HG03066 (cell line): ENCODE measurements at regions not wholly inside any gene's neighbourhood (a gene's known extent, or its start where the extent isn't known, plus 50 kb on each side); places are given as distances from the start of the nearest gene placed in this dataset.

Source experiments
- ATAC-seq: cut with Tn5 transposase; IDR thresholded peaks from one replicate; pipeline ENCODE4 v1.9.1; 2021; ENCODE audit warnings: low read depth; ENCODE audit not compliant: unreplicated experiment

GRCh38 chr6:21648475-21649050 is 55.0 kb downstream of the SOX4 start:
- no peak for ATAC-seq

- no peak for ATAC-seq
Observed at GRCh38 chr6:21653323-21653722, 59.8 kb downstream of the SOX4 start.

- ATAC-seq = no peak
Observed at GRCh38 chr6:21653905-21654304, 60.4 kb downstream of the SOX4 start.

GRCh38 chr6:21654361-21654760 is 60.8 kb downstream of the SOX4 start:
- no peak for ATAC-seq

GRCh38 chr6:21663966-21664313 is 70.4 kb downstream of the SOX4 start:
- no peak for ATAC-seq

- no peak for ATAC-seq
Observed at GRCh38 chr6:21664314-21665109, 71.0 kb downstream of the SOX4 start.

GRCh38 chr6:21665110-21665391 is 71.5 kb downstream of the SOX4 start:
- no peak for ATAC-seq

GRCh38 chr6:21665392-21666200 is 72.0 kb downstream of the SOX4 start:
- no peak for ATAC-seq

GRCh38 chr6:21666201-21666691 is 72.7 kb downstream of the SOX4 start:
- ATAC-seq = no peak

GRCh38 chr6:21666853-21667681 is 73.5 kb downstream of the SOX4 start:
- no peak for ATAC-seq

GRCh38 chr6:21668795-21669194 is 75.2 kb downstream of the SOX4 start:
- ATAC-seq = no peak

- ATAC-seq = no peak
Observed at GRCh38 chr6:21676769-21677168, 83.2 kb downstream of the SOX4 start.

- no peak for ATAC-seq
Observed at GRCh38 chr6:21678990-21679389, 85.4 kb downstream of the SOX4 start.

GRCh38 chr6:21679761-21680265 is 86.3 kb downstream of the SOX4 start:
- ATAC-seq = no peak

- ATAC-seq = no peak
Observed at GRCh38 chr6:21680611-21681010, 87.1 kb downstream of the SOX4 start.

GRCh38 chr6:21690489-21690888 is 96.9 kb downstream of the SOX4 start:
- ATAC-seq = no peak

- ATAC-seq = no peak
Observed at GRCh38 chr6:21691685-21692346, 98.3 kb downstream of the SOX4 start.

GRCh38 chr6:21692721-21693120 is 99.2 kb downstream of the SOX4 start:
- ATAC-seq = no peak

- no peak for ATAC-seq
Observed at GRCh38 chr6:21694168-21694567, 100.6 kb downstream of the SOX4 start.
